ENCODE measurements at regions not wholly inside any gene's neighbourhood (a gene's known extent, or its start where the extent isn't known, plus 50 kb on each side); places are given as distances from the start of the nearest gene placed in this dataset.
"Not testable (repeated sequence)": the region's sequence is repeated elsewhere in the genome, so short reads cannot be mapped to it uniquely, and the experiment has no call there.

DNA sequence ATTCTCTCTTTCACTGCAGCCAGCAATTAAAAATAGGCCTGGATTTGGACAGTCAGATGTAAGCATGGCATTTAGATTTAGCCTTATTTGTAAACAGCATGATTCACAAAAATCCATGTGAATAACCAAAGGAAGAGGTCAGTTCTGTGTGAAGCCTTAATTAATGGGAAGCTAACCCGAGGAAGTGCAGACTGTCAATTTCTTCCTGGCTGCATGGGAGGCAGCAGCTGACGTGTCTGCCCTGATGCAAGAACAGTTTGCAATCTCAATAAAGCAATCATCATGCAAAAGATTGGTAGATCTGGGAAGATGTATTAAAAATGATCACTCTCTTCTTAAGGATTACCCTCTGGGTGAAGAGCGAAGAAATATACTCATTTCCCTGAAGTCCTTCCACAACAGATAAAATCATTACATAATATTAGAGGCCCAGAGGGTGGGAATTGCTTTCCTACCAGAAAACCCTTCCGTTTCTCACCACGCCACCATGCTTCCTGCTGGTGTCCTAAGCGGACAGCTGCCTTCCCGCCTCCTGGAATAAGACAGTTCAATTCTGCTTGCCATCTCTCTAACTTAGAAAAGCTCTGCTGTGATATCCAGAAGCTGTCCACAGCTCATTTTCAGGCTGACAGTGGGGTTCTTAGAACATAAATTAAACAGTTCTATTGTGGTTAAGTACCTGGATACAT lies 526.7 kb upstream of the NRP1 start:
- no peaks in the 10 kb centered on the region for H3K4me1 Mint-ChIP-seq
- no peaks in the 10 kb centered on the region for H3K9me3 Mint-ChIP-seq
- no peak overlapping the region for H3K4me3 Mint-ChIP-seq
- no peak for ATAC-seq (replicated peaks)
- peaks cover 14% of the 10 kb centered on the region for H3K27me3 Mint-ChIP-seq
- H3K27ac Mint-ChIP-seq: no peak overlapping the region
- no peaks in the 10 kb centered on the region for H3K36me3 Mint-ChIP-seq (ENCODE audit: low read depth)

DNA sequence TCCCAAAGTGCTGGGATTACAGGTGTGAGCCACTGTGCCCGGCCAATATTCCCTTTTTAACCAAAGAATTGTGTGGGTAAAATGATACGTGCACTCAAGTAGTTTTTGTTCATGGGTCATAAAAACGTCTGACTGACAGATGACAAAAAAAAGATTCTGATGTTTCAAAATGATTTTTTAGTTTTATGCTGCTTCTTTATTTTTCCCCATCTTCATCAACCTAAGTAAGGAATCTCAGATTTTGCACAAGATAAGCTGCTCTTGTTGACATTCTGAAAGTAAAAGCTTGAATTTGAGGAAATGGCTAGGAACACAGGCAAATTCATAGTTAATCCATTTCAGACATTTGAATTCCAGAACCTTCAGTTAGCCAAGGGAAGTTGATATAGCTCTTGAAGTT lies 526.1 kb upstream of the NRP1 start:
- Mint-ChIP-seq H3K9me3 (no peaks in the 10 kb centered on the region), H3K4me1 (no peaks in the 10 kb centered on the region), H3K27me3 (peaks cover 16% of the 10 kb centered on the region), H3K36me3 (ENCODE audit: low read depth) (no peaks in the 10 kb centered on the region), H3K27ac (no peak overlapping the region), H3K4me3 (no peak overlapping the region)
- ATAC-seq (replicated peaks): no peak

DNA sequence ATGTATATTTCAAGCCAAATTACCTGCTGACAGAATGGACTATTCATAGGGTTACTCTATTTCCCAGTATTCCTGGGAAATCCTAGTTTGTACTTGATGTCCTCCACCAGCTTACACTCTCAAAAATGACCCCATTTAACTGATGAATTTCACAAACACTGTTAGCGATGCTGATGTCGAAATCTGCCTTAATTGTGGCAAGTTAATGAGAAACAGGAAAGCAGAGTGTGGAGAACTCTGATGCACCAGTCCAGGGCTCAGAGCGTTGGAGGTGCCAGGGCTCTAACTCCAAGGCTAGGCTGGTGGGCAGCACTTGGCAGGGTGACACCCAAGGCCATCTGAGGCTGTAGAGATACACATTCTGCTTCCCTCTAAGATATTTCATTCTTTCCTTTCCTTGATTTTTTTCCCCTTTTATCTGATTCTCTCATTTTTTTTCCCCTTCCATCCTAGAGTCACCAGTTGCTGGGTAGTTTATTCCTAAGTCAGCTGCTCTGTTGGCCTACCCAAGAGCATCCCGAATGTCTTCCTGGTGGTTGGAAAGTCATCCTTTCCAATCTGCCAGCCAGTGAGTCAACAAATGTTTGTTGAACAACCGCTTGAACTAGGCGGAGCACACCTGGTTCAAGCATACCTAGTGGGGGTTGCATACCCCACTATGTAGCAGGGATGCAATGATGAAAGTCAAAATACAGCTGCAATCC lies 525.0 kb upstream of the NRP1 start:
- no peak overlapping the region for H3K27ac Mint-ChIP-seq
- H3K27me3 Mint-ChIP-seq: peaks cover 21% of the 10 kb centered on the region
- H3K9me3 Mint-ChIP-seq: no peaks in the 10 kb centered on the region
- no peaks in the 10 kb centered on the region for H3K4me1 Mint-ChIP-seq
- no peaks in the 10 kb centered on the region for H3K36me3 Mint-ChIP-seq (ENCODE audit: low read depth)
- H3K4me3 Mint-ChIP-seq: no peak overlapping the region
- no peak for ATAC-seq (replicated peaks)

DNA sequence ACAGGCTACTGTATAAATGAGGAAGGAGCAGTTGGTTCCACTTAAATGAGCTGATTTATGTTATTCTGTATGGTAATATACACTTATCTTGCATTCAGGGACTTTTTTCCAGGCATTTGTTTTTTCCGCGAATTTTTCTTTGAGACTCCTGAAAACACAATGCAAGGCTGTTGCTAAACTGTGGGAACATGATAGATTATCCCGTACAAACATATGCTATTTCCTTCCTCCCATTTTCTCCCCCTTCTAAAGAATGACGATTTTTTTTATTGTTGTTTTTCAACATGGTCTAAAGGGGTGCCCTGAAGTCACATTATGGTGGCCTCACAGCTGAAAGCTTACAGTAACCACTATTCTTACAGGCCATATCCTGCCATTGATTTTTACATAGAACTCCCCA lies 523.9 kb upstream of the NRP1 start:
- Mint-ChIP-seq H3K36me3 (ENCODE audit: low read depth) (no peaks in the 10 kb centered on the region), H3K27ac (no peak overlapping the region), H3K27me3 (peaks cover 27% of the 10 kb centered on the region), H3K4me3 (no peak overlapping the region), H3K9me3 (no peaks in the 10 kb centered on the region), H3K4me1 (no peaks in the 10 kb centered on the region)
- no peak for ATAC-seq (replicated peaks)

DNA sequence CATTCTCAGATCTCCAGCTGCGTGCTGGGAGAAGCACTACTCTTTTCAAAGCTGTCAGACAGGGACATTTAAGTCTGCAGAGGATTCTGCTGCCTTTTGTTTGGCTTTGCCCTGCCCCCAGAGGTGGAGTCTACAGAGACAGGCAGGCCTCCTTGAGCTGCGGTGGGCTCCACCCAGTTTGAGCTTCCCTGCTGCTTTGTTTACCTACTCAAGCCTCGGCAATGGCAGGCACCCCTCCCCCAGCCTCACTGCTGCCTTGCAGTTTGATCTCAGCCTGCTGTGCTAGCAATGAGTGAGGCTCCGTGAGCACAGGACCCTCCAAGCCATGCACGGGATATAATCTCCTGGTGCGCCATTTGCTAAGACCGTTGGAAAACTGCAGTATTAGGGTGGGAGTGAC lies 518.8 kb upstream of the NRP1 start:
- H3K9me3 Mint-ChIP-seq; H3K27ac Mint-ChIP-seq; ATAC-seq (replicated peaks); H3K4me3 Mint-ChIP-seq; H3K36me3 Mint-ChIP-seq (ENCODE audit: low read depth); H3K4me1 Mint-ChIP-seq: not testable (repeated sequence)
- peaks cover 36% of the 10 kb centered on the region for H3K27me3 Mint-ChIP-seq

DNA sequence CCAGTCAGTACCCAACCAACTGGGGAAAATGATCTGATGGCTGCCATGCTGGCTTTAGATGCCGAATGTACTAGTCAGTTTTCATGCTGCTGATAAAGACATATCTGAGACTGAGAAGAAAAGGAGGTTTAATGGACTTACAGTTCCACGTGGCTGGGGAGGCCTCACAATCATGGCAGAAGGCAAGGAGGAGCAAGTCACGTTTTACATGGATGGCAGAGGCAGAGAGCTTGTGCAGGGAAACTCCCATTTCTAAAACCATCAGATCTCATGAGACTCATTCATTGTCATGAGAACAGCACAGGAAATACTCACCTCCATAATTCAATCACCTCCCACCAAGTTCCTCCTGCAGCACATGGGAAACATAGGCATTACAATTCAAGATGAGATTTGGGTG lies 508.9 kb upstream of the NRP1 start:
- H3K27ac Mint-ChIP-seq: no peak overlapping the region
- peaks cover 13% of the 10 kb centered on the region for H3K27me3 Mint-ChIP-seq
- no peak overlapping the region for H3K4me3 Mint-ChIP-seq
- H3K4me1 Mint-ChIP-seq: no peaks in the 10 kb centered on the region
- no peak for ATAC-seq (replicated peaks)
- peaks cover 20% of the 10 kb centered on the region for H3K9me3 Mint-ChIP-seq
- no peaks in the 10 kb centered on the region for H3K36me3 Mint-ChIP-seq (ENCODE audit: low read depth)

DNA sequence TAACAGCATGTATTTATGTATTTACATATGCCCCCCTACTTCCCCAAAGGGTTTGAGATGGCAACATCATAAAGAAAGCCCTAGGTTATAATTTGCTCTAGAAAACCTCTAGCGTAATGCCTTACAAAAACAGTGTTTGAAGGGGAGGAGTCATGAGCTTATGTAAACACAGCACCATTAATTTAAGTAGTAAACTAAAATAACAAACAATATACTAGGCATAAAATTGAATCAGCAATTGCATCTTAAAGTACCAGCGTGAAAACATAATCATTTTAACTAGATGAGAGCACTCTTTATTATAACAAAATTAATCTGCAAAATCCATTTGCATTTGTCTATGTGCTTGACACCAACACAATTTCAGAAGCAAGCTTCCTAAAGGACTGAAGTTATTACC lies 507.2 kb upstream of the NRP1 start:
- no peaks in the 10 kb centered on the region for H3K36me3 Mint-ChIP-seq (ENCODE audit: low read depth)
- ATAC-seq (replicated peaks): no peak
- H3K9me3 Mint-ChIP-seq: peaks cover 14% of the 10 kb centered on the region
- no peak overlapping the region for H3K4me3 Mint-ChIP-seq
- H3K4me1 Mint-ChIP-seq: no peaks in the 10 kb centered on the region
- no peak overlapping the region for H3K27ac Mint-ChIP-seq
- peaks cover 13% of the 10 kb centered on the region for H3K27me3 Mint-ChIP-seq

DNA sequence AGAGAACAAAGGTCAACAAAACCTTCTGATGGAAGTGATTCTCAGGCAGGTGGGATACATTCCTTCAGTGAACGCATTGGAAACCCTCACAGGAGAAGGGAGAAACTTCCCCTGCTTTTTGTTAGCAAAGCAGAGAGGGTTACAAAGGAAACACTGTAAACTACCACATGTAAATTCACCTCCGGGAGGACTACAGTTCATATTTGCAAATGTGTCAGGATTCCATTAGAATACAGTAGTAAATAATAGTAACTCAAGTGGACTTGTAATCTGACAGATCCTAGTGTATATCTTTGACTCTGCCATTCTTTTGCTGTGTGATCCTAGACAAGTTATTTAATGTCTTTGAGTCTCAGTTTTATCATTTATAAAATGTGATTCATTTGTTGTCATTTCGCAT lies 504.3 kb upstream of the NRP1 start:
- Mint-ChIP-seq H3K27me3 (peaks cover 5% of the 10 kb centered on the region), H3K4me1 (no peaks in the 10 kb centered on the region), H3K36me3 (ENCODE audit: low read depth) (no peaks in the 10 kb centered on the region), H3K4me3 (no peak overlapping the region), H3K27ac (no peak overlapping the region), H3K9me3 (peaks cover 6% of the 10 kb centered on the region)
- ATAC-seq (replicated peaks): no peak

DNA sequence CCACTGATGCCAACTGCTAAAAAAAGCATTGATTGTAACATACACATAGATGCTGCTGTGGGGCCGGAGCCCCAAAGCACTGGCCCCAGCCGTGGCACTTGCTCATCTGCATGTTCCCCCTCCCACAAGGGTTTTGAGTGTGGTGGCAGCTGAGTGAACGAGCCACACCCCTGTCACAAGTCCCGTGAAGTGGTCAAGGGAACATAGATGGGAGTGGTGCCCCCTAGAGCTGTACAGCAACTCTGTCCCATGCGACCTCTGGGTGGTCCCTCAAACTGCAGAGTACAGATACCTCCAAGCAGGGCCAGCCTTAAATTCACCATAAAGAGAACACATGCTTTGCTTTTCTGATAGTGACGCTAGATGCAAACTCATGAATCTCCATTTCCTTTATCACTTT lies 503.3 kb upstream of the NRP1 start:
- H3K36me3 Mint-ChIP-seq (ENCODE audit: low read depth): no peaks in the 10 kb centered on the region
- no peak overlapping the region for H3K4me3 Mint-ChIP-seq
- H3K9me3 Mint-ChIP-seq: no peaks in the 10 kb centered on the region
- H3K4me1 Mint-ChIP-seq: no peaks in the 10 kb centered on the region
- ATAC-seq (replicated peaks): no peak
- H3K27ac Mint-ChIP-seq: no peak overlapping the region
- H3K27me3 Mint-ChIP-seq: no peaks in the 10 kb centered on the region

DNA sequence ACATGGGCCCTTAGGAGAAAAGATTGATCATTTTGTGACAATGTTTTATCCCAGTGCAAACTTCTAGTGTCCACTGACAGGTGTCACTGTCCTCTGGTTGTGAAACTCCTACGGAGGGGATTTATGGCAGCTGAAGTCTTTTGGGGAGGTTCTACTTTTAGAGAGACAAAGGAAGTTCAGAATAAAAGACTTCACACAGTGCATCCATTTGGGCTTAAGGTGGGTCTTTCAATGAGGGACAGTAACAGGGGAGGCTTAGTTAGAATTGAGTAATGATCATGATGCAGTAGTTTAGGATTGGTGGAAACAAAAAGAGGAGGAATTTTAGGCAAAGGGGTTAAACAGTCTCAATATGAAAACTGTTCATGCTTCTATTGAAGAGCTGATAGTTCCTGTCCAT lies 501.1 kb upstream of the NRP1 start:
- H3K27me3 Mint-ChIP-seq: no peaks in the 10 kb centered on the region
- ATAC-seq (replicated peaks): no peak
- H3K36me3 Mint-ChIP-seq (ENCODE audit: low read depth): no peaks in the 10 kb centered on the region
- no peak overlapping the region for H3K27ac Mint-ChIP-seq
- no peaks in the 10 kb centered on the region for H3K4me1 Mint-ChIP-seq
- no peak overlapping the region for H3K4me3 Mint-ChIP-seq
- H3K9me3 Mint-ChIP-seq: no peaks in the 10 kb centered on the region

DNA sequence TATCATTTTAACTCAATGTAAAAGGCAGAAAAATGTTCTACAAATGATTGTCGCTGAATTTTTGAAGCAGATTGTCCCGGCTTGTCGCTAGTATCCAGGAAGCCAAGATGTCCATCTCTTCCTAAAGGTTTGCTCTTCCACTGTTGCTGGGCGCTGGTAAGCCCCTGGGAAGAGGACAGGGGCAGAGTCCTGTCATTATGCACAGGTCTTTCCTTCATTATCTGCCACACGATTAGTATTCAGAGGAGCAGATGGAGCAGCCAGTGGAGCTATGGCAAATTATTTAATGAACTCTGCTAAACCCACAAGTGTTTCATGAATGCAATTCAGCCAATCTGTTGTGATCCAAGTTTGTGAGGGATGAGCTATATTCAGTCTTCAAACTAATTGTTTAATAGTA lies 499.1 kb upstream of the NRP1 start:
- Mint-ChIP-seq H3K27ac (no peak overlapping the region), H3K36me3 (ENCODE audit: low read depth) (no peaks in the 10 kb centered on the region), H3K27me3 (peaks cover 7% of the 10 kb centered on the region), H3K9me3 (peaks cover 6% of the 10 kb centered on the region), H3K4me3 (no peak overlapping the region), H3K4me1 (no peaks in the 10 kb centered on the region)
- no peak for ATAC-seq (replicated peaks)

DNA sequence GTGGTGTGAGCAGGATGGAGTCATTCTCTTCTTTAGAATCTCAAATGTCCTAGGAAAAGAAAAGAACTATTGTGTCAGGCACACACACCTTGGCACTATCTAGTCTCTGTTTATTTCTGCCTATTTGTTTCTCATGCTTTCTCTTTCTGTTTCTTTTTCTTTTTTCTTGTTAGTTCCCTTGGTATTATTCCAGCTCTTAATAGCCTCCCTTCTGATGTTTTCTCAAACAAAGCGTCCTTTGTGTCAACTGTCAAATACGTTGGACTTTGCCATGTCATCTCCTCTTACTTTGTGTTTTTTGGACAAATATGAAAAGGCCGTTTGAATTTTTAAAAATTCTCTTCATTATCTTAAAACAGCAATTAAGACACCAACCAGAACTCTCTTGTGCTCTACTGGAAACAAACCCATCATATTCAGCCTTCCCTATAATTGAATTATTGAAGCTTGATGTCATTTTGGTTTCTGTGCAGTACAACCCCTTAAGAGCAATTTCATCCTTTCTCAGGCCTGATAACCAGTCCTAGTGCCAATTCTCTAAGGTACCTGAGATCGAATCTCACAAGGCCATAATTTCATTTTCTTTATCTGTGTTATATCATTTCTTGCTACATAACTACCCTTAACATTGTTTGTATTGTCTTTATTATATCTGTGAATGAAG lies 497.8 kb upstream of the NRP1 start:
- Mint-ChIP-seq H3K27me3 (peaks cover 7% of the 10 kb centered on the region), H3K4me3 (no peak overlapping the region), H3K9me3 (peaks cover 6% of the 10 kb centered on the region), H3K36me3 (ENCODE audit: low read depth) (no peaks in the 10 kb centered on the region), H3K27ac (no peak overlapping the region), H3K4me1 (no peaks in the 10 kb centered on the region)
- ATAC-seq (replicated peaks): no peak

DNA sequence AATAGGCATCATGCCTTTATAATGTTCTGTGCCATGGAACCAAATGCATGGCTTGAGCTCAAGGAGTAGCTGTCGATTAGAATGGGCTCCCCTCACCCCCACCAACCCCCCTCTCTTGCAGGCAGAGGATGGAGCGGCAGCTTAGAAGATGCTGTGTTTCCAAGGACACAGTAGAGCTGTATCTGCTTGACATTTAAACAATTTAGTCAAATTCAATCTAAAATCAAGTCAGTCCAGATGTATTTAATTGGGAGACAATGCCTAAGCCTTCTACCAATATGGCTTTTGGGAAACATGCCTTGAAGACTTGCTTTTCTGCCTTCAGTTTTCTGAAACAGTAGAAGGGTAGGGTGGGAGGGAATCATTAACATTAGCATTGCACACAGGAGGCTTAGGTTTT lies 497.1 kb upstream of the NRP1 start:
- no peak for ATAC-seq (replicated peaks)
- peaks cover 7% of the 10 kb centered on the region for H3K27me3 Mint-ChIP-seq
- H3K27ac Mint-ChIP-seq: no peak overlapping the region
- H3K4me3 Mint-ChIP-seq: no peak overlapping the region
- H3K36me3 Mint-ChIP-seq (ENCODE audit: low read depth): no peaks in the 10 kb centered on the region
- H3K9me3 Mint-ChIP-seq: peaks cover 6% of the 10 kb centered on the region
- no peaks in the 10 kb centered on the region for H3K4me1 Mint-ChIP-seq

DNA sequence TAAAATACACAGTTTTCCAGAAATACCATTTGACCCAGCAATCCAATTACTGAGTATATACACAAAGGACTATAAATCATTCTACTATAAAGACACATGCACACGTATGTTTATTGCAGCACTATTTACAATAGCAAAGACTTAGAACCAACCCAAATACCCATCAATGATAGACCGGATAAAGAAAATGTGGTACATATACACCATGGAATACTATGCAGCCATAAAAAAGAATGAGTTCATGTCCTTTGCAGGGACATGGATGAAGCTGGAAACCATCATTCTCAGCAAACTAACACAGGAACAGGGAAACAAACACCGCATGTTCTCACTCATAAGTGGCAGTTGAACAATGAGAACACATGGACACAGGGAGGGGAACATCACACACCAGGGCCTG lies 495.4 kb upstream of the NRP1 start:
- not testable (repeated sequence) for H3K36me3 Mint-ChIP-seq (ENCODE audit: low read depth); H3K27ac Mint-ChIP-seq; H3K4me3 Mint-ChIP-seq; H3K27me3 Mint-ChIP-seq; H3K9me3 Mint-ChIP-seq; H3K4me1 Mint-ChIP-seq; ATAC-seq (replicated peaks)

DNA sequence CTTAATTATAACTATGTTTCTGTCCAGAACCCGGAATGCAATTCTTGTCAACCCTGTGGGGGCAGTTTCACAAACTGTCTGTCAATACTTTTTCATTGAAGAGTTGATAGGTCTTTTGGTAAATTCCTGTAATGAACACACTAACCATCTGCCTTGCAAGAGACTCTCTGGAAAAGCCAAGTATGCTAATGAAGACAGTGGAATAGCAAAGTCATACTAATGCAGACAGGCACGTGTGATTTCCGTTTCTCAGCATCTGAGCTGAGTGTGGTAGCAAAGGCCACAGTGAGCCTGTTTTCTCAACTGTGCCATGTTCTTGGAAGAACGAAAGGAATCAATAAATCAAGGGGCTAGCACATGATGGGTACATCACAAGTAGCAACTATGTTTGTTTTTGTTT lies 494.1 kb upstream of the NRP1 start:
- H3K4me3 Mint-ChIP-seq: no peak overlapping the region
- no peaks in the 10 kb centered on the region for H3K36me3 Mint-ChIP-seq (ENCODE audit: low read depth)
- H3K4me1 Mint-ChIP-seq: no peaks in the 10 kb centered on the region
- no peak for ATAC-seq (replicated peaks)
- no peak overlapping the region for H3K27ac Mint-ChIP-seq
- H3K9me3 Mint-ChIP-seq: peaks cover 6% of the 10 kb centered on the region
- peaks cover 7% of the 10 kb centered on the region for H3K27me3 Mint-ChIP-seq
